Right lobe of liver (tissue), 6 donors: ENCODE measurements at regions not wholly inside any gene's neighbourhood (a gene's known extent, or its start where the extent isn't known, plus 50 kb on each side); places are given as distances from the start of the nearest gene placed in this dataset.
A peak's percentile ranks its signal among the peaks of the same experiment; 100 is the strongest.

Experiments
- ATAC-seq, 4 donors: fragments of 200-7000 bp; cut with Tn5 transposase; one replicate each; pipeline ENCODE4 v1.9.1; 2020; ENCODE audit warnings: mild to moderate bottlenecking in 4 of 4, moderate library complexity in 4 of 4
- DNase-seq, 3 donors: peaks; one replicate each; pipeline ENCODE4 v3.0.0-alpha.2; 2020
- H3K27ac ChIP-seq, 3 donors: fragments of 200-600 bp; one replicate each; pipeline ENCODE4 v1.8.0; 2022
- H3K27me3 ChIP-seq, 2 donors: fragments of 200-600 bp; one replicate each; pipeline ENCODE4 v1.8.0; 2022
- H3K36me3 ChIP-seq, 4 donors: fragments of 200-600 bp; sonication (generic) in 1 of 4; one replicate each; pipeline versions ENCODE4 v1.5.1 to v1.8.0; 2017 to 2022; ENCODE audit warnings: control low read depth in 1 of 4
- H3K4me1 ChIP-seq, 4 donors: fragments of 200-600 bp; sonication (generic) in 1 of 4; one replicate each; pipeline versions ENCODE4 v1.5.1 to v1.8.0; 2017 to 2022; ENCODE audit warnings: control low read depth in 1 of 4
- H3K4me3 ChIP-seq, 3 donors: fragments of 200-600 bp; one replicate each; pipeline ENCODE4 v1.8.0; 2022
- H3K9me3 ChIP-seq, 4 donors: fragments of 200-600 bp; sonication (generic) in 1 of 4; one replicate each; pipeline versions ENCODE4 v1.5.1 to v1.8.0; 2017 to 2022; ENCODE audit warnings: control low read depth in 1 of 4
- POLR2A ChIP-seq: fragments of 450-650 bp; IDR thresholded peaks from one replicate; pipeline ENCODE4 v1.6.1; 2017; ENCODE audit warnings: antibody characterized with exemption, mild to moderate bottlenecking
- WGBS: methylation state at CpG from one replicate; pipeline ENCODE4 v1.1.6; 2018; ENCODE audit warnings: low coverage, low lambda C conversion rate; ENCODE audit not compliant: insufficient coverage; ENCODE audit errors: missing lambda C conversion rate; 5-methylcytosine and 5-hydroxymethylcytosine counted together
- intact Hi-C, 2 donors: fragments of 100-400 bp; cut with DNase I; formaldehyde crosslinking; loops; one replicate each; pipeline versions ENCODE4 v1.11.2 to v1.14.1; 2022
- TF ChIP-seq, protein P1 (sequence below), 4 donors: fragments of 200-600 bp in 3 of 4; fragments of 450-650 bp in 1 of 4; IDR thresholded peaks; one replicate each; pipeline versions ENCODE4 v1.5.1 to v1.8.0; 2016 to 2022; ENCODE audit warnings: antibody characterized with exemption in 4 of 4, mild to moderate bottlenecking in 2 of 4
- donor health status: DM: no; HTN: yes; CAD: no.
- donor health status: DM: no; HTN: no; CAD: no.
- donor health status: DM: no; HTN: no; CAD: no.
- donor health status: DM: no; HTN: yes; CAD: no.
- donor health status: DM: no; HTN: yes; CAD: no.

GRCh38 chr11:116345575-116345974 is 427.2 kb downstream of the BUD13 start:
- intact Hi-C loops = no loop called here
- H3K27ac ChIP-seq = no peak overlapping the region
- TF ChIP-seq POLR2A = no peak
- TF ChIP-seq, protein P1, sequence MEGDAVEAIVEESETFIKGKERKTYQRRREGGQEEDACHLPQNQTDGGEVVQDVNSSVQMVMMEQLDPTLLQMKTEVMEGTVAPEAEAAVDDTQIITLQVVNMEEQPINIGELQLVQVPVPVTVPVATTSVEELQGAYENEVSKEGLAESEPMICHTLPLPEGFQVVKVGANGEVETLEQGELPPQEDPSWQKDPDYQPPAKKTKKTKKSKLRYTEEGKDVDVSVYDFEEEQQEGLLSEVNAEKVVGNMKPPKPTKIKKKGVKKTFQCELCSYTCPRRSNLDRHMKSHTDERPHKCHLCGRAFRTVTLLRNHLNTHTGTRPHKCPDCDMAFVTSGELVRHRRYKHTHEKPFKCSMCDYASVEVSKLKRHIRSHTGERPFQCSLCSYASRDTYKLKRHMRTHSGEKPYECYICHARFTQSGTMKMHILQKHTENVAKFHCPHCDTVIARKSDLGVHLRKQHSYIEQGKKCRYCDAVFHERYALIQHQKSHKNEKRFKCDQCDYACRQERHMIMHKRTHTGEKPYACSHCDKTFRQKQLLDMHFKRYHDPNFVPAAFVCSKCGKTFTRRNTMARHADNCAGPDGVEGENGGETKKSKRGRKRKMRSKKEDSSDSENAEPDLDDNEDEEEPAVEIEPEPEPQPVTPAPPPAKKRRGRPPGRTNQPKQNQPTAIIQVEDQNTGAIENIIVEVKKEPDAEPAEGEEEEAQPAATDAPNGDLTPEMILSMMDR (IDR thresholded peaks at IDR 0.05) = no peak
- no peaks in the 10 kb centered on the region for H3K9me3 ChIP-seq
- no peaks in the 10 kb centered on the region for H3K27me3 ChIP-seq
- WGBS = 43% methylated on average over 2 of the region's 2 CpGs
- no peak for DNase-seq
- ATAC-seq = no peak
- H3K4me1 ChIP-seq = no peaks in the 10 kb centered on the region
- no peaks in the 10 kb centered on the region for H3K36me3 ChIP-seq
- H3K4me3 ChIP-seq = no peak overlapping the region

DNA sequence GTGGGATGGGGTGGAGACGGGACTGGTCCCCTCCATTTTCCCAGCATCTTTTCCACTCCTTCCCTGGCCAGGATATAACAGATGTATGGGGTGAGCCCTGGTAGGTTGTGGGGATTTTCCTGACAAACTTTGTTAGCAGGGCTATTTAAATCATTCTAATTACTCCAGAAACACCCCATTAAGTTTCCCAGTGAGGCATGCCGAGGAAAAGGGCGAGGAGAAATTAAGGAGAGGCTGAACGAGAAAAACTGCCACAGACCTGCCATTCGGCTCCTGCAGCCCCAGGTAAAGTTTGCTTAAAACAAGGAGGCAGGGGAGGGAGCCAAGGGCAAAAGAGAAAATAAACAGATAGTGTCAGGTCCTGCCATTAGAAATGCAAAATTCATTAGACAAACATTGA is 428.2 kb downstream of the BUD13 start:
- DNase-seq (no peak), ATAC-seq (no peak)
- H3K9me3 ChIP-seq = no peaks in the 10 kb centered on the region
- TF ChIP-seq POLR2A = no peak
- TF ChIP-seq, protein P1 (IDR thresholded peaks at IDR 0.05) = no peak
- 46% methylated on average over 5 of the region's 5 CpGs for WGBS
- no peaks in the 10 kb centered on the region for H3K36me3 ChIP-seq
- intact Hi-C loops = no loop called here
- H3K27me3 ChIP-seq = no peaks in the 10 kb centered on the region
- H3K27ac ChIP-seq = no peak overlapping the region
- peaks cover 0 to 2% (median 0%) of the 10 kb centered on the region in 4 donors for H3K4me1 ChIP-seq
- no peak overlapping the region for H3K4me3 ChIP-seq

- no peaks in the 10 kb centered on the region for H3K9me3 ChIP-seq
- ATAC-seq = no peak
- peaks cover 0 to 8% (median 0%) of the 10 kb centered on the region in 4 donors for H3K4me1 ChIP-seq
- 84% methylated on average over 3 of the region's 3 CpGs for WGBS
- no peak for DNase-seq
- no peaks in the 10 kb centered on the region for H3K36me3 ChIP-seq
- no peaks in the 10 kb centered on the region for H3K27me3 ChIP-seq
- no peak overlapping the region for H3K27ac ChIP-seq
- intact Hi-C loops = no loop called here
- TF ChIP-seq, protein P1 (IDR thresholded peaks at IDR 0.05) = no peak
- TF ChIP-seq POLR2A = no peak
- H3K4me3 ChIP-seq = no peak overlapping the region
Observed at GRCh38 chr11:116343270-116343669, 429.5 kb downstream of the BUD13 start.

DNA sequence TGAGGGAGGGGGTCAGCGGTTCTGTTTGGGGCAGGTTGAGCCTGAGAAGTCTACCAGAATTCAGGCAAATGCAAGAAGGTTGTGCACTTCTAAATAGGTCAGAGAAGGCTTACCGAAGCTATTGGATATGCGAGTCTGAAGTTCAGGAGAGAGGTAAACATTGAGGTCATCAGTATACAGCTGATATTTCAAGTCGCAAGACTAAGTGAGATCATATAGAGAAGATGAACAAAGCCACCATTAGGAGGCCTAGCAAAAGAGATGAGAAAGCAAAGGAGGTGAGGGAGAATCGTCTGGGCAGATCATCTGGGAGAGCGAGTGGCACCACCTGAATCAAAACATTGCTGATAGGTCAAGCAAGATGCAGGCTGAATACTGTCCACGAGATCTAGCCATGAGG is 430.6 kb downstream of the BUD13 start:
- no peaks in the 10 kb centered on the region for H3K27me3 ChIP-seq
- no peak overlapping the region for H3K4me3 ChIP-seq
- DNase-seq (no peak), ATAC-seq (peak in 1 of 4 donors; percentile 48)
- intact Hi-C loops = no loop called here
- no peaks in the 10 kb centered on the region for H3K9me3 ChIP-seq
- H3K4me1 ChIP-seq = peaks cover 0 to 8% (median 0%) of the 10 kb centered on the region in 4 donors
- no peak overlapping the region for H3K27ac ChIP-seq
- TF ChIP-seq, protein P1 (IDR thresholded peaks at IDR 0.05) = no peak
- TF ChIP-seq POLR2A = no peak
- WGBS = 58% methylated on average over 7 of the region's 7 CpGs
- no peaks in the 10 kb centered on the region for H3K36me3 ChIP-seq
